ENCODE measurements at regions not wholly inside any gene's neighbourhood (a gene's known extent, or its start where the extent isn't known, plus 50 kb on each side); places are given as distances from the start of the nearest gene placed in this dataset.

DNA sequence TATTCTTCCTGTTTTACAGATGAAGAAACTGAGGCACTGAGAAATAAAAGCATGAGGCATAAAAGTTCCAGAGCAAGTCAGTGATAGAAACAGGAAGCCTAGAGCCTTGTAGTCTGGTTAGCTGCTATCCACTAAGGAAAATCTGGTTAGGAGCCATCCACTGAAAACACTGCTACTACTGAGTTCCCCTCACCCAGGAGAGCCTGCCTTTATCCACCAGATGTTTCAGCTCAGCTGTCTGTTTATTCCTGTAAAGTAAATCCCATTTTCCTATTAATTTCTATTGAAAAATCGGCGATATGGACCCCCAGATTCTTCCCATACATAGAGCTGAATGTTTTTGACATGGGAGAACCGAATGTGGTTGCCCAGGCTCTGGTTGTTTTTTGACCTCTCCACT lies 63.7 kb upstream of the LMO4 start (continued):
- TF ChIP-seq, protein P1, sequence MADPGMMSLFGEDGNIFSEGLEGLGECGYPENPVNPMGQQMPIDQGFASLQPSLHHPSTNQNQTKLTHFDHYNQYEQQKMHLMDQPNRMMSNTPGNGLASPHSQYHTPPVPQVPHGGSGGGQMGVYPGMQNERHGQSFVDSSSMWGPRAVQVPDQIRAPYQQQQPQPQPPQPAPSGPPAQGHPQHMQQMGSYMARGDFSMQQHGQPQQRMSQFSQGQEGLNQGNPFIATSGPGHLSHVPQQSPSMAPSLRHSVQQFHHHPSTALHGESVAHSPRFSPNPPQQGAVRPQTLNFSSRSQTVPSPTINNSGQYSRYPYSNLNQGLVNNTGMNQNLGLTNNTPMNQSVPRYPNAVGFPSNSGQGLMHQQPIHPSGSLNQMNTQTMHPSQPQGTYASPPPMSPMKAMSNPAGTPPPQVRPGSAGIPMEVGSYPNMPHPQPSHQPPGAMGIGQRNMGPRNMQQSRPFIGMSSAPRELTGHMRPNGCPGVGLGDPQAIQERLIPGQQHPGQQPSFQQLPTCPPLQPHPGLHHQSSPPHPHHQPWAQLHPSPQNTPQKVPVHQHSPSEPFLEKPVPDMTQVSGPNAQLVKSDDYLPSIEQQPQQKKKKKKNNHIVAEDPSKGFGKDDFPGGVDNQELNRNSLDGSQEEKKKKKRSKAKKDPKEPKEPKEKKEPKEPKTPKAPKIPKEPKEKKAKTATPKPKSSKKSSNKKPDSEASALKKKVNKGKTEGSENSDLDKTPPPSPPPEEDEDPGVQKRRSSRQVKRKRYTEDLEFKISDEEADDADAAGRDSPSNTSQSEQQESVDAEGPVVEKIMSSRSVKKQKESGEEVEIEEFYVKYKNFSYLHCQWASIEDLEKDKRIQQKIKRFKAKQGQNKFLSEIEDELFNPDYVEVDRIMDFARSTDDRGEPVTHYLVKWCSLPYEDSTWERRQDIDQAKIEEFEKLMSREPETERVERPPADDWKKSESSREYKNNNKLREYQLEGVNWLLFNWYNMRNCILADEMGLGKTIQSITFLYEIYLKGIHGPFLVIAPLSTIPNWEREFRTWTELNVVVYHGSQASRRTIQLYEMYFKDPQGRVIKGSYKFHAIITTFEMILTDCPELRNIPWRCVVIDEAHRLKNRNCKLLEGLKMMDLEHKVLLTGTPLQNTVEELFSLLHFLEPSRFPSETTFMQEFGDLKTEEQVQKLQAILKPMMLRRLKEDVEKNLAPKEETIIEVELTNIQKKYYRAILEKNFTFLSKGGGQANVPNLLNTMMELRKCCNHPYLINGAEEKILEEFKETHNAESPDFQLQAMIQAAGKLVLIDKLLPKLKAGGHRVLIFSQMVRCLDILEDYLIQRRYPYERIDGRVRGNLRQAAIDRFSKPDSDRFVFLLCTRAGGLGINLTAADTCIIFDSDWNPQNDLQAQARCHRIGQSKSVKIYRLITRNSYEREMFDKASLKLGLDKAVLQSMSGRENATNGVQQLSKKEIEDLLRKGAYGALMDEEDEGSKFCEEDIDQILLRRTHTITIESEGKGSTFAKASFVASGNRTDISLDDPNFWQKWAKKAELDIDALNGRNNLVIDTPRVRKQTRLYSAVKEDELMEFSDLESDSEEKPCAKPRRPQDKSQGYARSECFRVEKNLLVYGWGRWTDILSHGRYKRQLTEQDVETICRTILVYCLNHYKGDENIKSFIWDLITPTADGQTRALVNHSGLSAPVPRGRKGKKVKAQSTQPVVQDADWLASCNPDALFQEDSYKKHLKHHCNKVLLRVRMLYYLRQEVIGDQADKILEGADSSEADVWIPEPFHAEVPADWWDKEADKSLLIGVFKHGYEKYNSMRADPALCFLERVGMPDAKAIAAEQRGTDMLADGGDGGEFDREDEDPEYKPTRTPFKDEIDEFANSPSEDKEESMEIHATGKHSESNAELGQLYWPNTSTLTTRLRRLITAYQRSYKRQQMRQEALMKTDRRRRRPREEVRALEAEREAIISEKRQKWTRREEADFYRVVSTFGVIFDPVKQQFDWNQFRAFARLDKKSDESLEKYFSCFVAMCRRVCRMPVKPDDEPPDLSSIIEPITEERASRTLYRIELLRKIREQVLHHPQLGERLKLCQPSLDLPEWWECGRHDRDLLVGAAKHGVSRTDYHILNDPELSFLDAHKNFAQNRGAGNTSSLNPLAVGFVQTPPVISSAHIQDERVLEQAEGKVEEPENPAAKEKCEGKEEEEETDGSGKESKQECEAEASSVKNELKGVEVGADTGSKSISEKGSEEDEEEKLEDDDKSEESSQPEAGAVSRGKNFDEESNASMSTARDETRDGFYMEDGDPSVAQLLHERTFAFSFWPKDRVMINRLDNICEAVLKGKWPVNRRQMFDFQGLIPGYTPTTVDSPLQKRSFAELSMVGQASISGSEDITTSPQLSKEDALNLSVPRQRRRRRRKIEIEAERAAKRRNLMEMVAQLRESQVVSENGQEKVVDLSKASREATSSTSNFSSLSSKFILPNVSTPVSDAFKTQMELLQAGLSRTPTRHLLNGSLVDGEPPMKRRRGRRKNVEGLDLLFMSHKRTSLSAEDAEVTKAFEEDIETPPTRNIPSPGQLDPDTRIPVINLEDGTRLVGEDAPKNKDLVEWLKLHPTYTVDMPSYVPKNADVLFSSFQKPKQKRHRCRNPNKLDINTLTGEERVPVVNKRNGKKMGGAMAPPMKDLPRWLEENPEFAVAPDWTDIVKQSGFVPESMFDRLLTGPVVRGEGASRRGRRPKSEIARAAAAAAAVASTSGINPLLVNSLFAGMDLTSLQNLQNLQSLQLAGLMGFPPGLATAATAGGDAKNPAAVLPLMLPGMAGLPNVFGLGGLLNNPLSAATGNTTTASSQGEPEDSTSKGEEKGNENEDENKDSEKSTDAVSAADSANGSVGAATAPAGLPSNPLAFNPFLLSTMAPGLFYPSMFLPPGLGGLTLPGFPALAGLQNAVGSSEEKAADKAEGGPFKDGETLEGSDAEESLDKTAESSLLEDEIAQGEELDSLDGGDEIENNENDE (IDR thresholded peaks at IDR 0.05; ENCODE audit: insufficient replicate concordance, low read length): no peak
- TF ChIP-seq SRF (IDR thresholded peaks at IDR 0.05; ENCODE audit: low read depth, low read length): no peak
- TF ChIP-seq CHD2 (IDR thresholded peaks at IDR 0.05; ENCODE audit: low read length): no peak
- TF ChIP-seq TAF7 (optimal IDR thresholded peaks at IDR 0.05; ENCODE audit: borderline replicate concordance, low read depth, low read length): no peak
- TF ChIP-seq, protein P2, sequence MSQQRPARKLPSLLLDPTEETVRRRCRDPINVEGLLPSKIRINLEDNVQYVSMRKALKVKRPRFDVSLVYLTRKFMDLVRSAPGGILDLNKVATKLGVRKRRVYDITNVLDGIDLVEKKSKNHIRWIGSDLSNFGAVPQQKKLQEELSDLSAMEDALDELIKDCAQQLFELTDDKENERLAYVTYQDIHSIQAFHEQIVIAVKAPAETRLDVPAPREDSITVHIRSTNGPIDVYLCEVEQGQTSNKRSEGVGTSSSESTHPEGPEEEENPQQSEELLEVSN (IDR thresholded peaks at IDR 0.05): no peak
- TF ChIP-seq RFX5 (IDR thresholded peaks at IDR 0.05; ENCODE audit: borderline replicate concordance, low read depth, low read length): no peak
- no peak for TF ChIP-seq ASH2L (IDR thresholded peaks at IDR 0.05; ENCODE audit: low read length)
- no peak for TF ChIP-seq TEAD4 (IDR thresholded peaks at IDR 0.05; ENCODE audit: low read depth, low read length)
- TF ChIP-seq FOSL1 (IDR thresholded peaks at IDR 0.05; ENCODE audit: insufficient read depth, low read depth, low read length): no peak
- no peak for TF ChIP-seq POLR2A (IDR thresholded peaks at IDR 0.05; ENCODE audit: control extremely low read depth in 1 of 2, low read depth in 2 of 2, low read length in 2 of 2)
- TF ChIP-seq SIN3A (conservative IDR thresholded peaks at IDR 0.05 in 1 of 2, IDR thresholded peaks at IDR 0.05 in 1 of 2; ENCODE audit: low read depth in 1 of 2, low read length in 2 of 2): no peak
